ENCODE measurements at regions not wholly inside any gene's neighbourhood (a gene's known extent, or its start where the extent isn't known, plus 50 kb on each side); places are given as distances from the start of the nearest gene placed in this dataset.
"Not testable (repeated sequence)": the region's sequence is repeated elsewhere in the genome, so short reads cannot be mapped to it uniquely, and the experiment has no call there.

DNA sequence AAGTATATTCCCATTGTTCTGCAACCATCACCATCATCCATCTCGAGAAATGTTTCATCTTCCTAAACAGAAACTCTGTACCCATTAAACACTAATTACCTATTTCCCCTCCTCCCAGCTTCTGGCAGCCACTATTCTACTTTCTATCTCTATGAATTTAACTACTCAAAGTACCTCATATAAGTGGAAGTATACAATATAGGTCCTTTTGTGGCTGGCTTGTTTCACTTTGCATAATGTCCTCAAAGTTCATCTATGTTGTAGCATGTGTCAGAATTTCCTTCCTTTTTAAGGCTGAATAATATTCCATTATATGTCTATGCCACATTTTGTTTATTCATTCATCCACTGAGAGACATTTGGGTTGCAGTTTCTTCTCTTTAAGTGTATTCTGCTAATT, 159.4 kb downstream of the KCNRG start:
- no peak for DNase-seq (ENCODE audit: low spot score)
- in situ Hi-C loops (cut with HindIII; ENCODE audit: low sequenced_read_pairs): no loop called here

DNA sequence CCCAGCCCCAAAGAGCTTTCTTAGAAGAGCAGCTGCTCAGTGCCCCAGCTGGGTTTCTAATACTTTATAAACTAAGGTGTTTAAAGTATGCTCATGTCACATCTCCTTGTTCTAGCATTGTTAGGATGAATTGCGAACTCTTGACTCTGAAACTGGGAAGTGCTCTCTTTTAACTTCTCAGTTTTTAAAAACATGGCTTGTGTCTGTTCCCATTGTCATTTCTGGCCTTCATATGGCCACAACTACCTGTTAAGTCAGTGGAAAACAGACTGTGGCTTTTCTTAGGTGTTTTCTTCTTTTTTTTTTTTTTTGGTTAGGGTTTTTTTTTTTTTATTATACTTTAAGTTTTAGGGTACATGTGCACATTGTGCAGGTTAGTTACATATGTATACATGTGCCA, 164.7 kb downstream of the KCNRG start:
- in situ Hi-C loops (cut with HindIII; ENCODE audit: low sequenced_read_pairs): no loop called here
- no peak for DNase-seq (ENCODE audit: low spot score)

DNA sequence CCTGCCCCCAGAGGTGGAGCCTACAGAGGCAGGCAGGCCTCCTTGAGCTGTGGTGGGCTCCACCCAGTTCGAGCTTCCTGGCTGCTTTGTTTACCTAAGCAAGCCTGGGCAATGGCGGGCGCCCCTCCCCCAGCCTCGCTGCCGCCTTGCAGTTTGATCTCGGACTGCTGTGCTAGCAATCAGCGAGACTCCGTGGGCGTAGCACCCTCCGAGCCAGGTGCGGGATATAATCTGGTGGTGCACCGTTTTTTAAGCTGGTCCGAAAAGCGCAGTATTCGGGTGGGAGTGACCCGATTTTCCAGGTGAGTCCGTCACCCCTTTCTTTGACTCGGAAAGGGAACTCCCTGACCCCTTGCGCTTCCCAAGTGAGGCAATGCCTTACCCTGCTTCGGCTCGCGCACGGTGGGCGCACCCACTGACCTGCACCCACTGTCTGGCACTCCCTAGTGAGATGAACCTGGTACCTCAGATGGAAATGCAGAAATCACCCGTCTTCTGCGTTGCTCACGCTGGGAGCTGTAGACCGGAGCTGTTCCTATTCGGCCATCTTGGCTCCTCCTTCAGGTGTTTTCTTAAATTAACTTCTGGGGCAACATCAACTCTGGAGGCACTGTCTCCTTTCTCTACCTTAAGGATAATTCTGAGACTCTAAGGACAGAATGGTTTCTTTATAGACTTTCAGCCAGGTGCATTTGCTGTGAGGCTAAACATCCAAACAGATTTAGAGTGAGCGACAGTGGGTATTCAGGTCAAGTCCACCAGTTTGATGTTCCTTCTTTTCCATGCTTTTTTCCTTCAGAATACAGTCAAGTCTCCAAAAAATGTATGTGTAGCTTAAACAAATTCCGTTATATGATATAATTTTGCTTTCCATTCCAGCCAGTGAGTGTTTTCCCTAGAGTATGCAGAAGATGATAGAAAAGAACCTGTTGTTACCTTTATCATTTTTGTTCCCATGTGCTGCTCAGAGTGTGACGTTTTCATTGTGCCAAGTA, 170.8 kb downstream of the KCNRG start:
- DNase-seq (ENCODE audit: low spot score); in situ Hi-C loops (cut with HindIII; ENCODE audit: low sequenced_read_pairs): not testable (repeated sequence)

DNA sequence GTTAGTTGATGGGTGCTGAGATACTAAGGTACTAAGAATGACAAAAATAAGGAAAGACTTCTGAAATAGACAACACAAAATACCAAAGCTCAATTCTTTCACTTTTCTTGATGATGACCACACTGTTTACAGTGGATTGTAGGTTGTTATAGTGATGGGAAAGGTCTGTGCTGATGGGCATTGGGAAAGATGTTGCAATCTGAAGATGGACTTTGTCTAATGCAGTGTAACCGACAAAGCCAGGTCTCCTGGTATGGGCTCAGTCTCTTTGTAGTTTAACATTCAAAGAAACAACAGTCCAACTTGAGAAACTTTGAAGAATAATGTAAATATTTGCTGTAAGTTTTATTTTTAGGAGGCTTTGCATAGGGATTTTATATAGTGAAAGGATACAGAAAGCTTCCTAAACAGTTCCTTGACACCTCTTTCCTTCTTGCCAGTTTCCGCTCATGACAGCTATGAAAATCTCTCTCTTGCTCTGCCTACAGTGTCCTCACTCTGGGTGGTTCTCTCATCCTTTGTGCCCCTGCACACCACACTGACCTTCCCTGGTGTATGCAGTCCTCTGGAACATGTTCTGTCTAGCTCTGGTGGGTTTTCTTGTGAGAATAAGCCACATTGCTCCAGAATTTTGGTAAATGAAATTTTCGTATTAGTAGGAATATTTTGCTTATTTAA, 172.2 kb downstream of the KCNRG start:
- no peak for DNase-seq (ENCODE audit: low spot score)
- in situ Hi-C loops (cut with HindIII; ENCODE audit: low sequenced_read_pairs): no loop called here

DNA sequence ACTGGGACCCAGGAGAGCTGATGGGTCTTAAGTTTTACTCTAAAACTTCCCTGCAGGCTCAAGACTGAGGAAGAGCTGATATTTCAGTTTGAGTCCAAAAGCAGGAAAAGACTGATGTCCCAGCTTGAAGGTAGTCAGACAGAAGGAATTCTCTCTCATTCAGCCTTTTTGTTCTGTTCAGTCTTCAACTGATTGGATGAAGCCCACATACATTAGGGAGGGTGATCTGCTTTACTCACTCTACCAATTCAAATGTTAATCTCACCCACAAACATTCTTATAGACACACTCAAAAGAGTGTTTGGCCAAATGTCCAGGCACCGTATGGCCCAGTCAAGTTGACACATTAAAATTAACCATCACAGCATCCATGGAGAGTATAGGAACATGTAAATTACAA, 173.5 kb downstream of the KCNRG start:
- in situ Hi-C loops (cut with HindIII; ENCODE audit: low sequenced_read_pairs): no loop called here
- DNase-seq (ENCODE audit: low spot score): no peak

DNA sequence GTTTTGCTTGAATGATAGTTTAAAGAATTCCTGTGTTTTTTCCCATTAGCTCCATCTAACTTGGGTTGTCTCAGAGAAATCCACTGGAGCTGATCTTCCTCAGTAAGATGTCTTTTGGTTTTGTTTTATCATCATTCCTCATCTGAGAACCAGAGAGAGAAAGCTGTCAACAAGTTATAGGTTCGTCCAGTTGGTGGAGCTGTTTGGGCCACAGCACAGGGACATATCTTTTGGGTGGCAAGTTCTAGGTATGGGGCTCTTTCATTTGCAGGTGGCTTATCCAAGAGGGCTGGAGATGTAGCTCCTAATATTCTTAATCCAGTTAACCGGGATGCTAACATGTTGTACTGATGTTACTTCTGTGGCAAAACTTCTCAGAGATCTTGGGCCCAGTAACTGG, 174.2 kb downstream of the KCNRG start:
- DNase-seq (ENCODE audit: low spot score): no peak
- in situ Hi-C loops (cut with HindIII; ENCODE audit: low sequenced_read_pairs): no loop called here

DNA sequence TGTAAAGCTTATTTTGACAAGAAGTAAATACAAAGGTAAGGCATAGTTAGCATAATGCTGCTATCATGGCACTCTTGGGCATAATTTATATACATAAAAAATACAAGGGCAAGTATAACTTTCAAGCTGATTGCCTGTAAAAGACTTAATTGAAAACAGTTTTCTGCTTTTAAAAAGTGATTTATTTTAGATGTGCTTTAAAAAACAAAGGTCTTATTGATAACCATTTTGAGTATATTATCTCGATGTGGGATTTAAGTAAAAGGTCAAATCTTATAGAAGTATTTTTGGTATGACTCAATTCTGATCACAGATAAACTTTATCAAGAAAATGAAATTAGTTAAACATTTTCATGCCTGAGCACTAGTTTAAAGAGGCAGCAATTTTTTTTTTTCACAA, 175.8 kb downstream of the KCNRG start:
- in situ Hi-C loops (cut with HindIII; ENCODE audit: low sequenced_read_pairs): no loop called here
- DNase-seq (ENCODE audit: low spot score): no peak

DNA sequence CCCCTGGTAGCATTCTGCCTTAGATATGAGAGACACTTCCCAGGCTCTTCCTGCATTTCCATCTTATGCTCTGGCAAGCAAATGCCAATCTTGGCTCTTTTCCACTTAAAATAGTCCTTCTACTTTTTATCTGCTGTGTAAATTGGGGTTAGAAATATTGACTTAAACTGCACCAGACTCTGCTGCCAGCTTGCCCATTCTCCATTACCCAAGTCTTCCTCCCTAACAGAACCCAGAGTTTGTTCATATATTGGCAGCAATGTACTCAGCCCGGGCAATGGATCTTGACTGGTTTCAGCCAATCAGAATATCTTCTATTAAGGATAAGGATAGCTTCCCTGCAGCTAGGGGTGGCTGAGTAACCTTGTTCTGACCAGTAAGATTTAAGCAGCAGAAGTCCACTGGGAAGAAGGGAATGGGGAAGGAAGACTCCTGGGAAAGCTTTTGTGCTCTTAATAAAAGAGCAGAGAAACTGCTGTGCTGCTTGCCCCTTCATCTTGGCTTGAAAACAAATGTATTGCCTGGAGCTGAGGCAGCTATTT, 177.1 kb downstream of the KCNRG start:
- no peak for DNase-seq (ENCODE audit: low spot score)
- in situ Hi-C loops (cut with HindIII; ENCODE audit: low sequenced_read_pairs): no loop called here

DNA sequence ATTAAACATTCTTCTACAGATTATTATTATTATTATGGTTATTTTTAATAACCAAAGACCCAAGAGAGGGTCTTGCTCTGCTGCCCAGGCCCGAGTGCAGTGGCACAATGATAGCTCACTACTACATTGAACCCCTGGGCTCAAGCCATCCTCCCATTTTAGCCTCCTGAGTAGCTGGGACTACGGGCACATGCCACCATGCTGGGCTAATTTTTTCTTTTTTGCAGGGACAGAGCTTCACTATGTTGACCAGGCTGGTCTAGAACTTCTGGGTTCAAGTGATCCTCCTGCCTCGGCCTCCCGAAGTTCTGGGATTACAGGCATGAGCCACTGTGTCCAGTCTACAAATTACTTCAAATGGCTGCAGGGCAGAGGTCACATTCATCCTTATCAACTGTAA, 179.8 kb downstream of the KCNRG start:
- DNase-seq (ENCODE audit: low spot score): no peak
- in situ Hi-C loops (cut with HindIII; ENCODE audit: low sequenced_read_pairs): no loop called here

DNA sequence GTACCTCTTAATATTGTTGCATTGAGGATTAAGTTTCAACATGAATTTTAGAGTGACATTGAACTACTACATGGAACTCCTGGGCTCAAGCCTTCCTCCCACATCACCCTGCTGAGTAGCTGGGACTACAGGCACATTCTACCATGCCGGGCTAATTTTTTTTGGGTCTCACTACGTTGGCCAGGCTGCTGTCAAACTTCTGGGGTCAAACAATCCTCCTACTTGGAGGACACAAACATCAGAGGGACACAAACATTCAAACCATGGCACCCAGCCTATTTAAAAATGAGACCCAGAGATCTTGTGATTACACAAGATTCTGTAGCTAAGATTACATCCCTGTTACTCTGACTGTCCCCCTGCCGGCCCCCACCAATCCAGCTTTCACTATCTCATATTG, 180.9 kb downstream of the KCNRG start:
- DNase-seq (ENCODE audit: low spot score): no peak
- in situ Hi-C loops (cut with HindIII; ENCODE audit: low sequenced_read_pairs): no loop called here

DNA sequence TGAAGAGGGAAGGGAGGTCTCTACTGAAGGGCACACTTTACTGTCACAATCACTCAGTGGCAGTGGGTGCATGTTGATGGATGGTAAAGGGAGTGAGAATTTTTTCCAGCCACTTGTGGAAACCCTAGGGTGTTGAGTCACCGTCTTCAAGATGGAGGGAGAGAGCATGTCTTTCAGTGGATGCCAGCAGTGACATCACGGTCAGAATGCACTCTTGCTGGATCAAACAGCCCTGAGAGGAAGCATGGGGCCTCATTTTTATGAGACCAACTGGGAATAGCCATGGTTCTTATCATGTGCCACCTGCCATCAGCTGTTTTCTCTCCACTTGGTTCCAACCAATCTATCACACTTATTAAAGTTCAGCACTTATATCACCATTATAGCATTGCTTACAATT, 182.5 kb downstream of the KCNRG start:
- in situ Hi-C loops (cut with HindIII; ENCODE audit: low sequenced_read_pairs): no loop called here
- DNase-seq (ENCODE audit: low spot score): no peak

DNA sequence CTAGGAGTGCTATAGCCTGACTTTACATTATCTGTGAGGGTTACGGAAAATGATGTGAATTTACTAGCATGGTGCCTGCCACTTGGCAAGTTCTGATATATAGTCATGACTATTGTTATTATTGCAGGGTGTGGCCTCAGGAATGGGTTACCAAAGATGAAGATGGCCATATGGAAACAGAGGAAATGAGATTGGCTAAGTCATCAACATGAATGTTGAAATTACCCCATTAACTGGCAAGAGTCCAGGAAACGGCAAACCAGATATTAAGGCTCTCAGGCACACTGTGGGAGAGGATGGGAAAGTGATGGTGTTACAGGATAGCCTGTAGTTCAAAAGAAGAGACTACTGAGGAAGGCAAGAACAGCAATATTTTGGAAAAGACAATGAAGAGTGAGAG, 183.3 kb downstream of the KCNRG start:
- in situ Hi-C loops (cut with HindIII; ENCODE audit: low sequenced_read_pairs): no loop called here
- no peak for DNase-seq (ENCODE audit: low spot score)

DNA sequence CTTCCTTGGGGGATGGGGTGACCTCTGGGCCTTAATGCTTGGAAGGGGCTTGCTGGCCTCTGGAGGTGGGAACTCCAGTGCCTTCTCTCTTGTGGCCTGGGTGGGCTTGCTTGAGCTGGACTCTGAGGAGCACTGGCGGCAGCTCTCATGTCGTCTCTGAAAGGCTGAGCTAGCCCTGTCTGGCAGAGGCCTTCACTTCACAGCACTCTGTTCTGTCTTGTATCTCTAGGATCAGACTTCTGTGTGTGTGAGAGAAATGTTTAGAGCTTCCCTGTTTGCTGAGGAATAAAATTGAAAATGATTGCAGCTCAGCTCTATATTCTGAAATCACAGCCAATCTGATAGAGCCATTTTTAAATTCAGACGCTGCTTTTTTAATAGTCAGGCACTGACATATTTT, 185.3 kb downstream of the KCNRG start:
- in situ Hi-C loops (cut with HindIII; ENCODE audit: low sequenced_read_pairs): no loop called here
- DNase-seq (ENCODE audit: low spot score): no peak

DNA sequence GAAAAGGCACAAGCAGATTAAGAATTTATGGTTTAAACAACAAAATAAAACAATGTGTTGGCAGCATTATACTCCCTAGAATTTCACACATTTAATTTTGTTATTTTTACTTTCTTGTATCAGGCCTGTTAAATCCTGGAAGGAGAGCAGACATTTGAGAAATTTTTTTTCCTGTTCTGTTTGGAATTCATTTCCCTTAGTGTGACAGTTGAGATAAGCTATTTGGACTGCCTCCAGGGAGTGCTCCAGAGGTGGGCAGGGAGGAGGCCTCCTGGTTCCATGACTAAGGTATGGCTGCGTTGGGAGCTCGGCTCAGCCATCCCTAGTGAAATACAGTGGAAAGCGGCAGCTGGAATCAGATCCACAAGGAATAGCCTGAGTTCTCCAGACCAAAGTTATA, 185.7 kb downstream of the KCNRG start:
- in situ Hi-C loops (cut with HindIII; ENCODE audit: low sequenced_read_pairs): no loop called here
- DNase-seq (ENCODE audit: low spot score): no peak

DNA sequence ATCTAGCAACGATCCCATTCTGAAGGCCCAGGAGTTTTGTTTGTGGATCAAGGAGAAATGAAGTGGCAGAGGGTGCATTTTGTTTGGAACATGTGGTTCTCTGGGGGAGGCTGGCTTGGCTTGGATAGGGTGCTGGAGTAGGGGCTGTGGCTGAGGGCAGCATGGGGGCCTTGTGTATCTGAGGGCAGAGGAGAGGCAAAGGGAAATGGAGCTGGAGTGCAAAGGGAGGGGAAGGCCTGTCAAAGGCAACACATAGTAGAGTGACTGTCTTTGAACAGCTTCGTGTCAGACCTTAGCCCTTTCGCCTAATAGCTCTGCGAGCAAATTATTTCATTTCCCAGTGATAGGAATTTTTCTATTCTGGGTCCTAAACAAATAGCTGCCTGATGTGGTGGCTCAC, 187.2 kb downstream of the KCNRG start:
- DNase-seq (ENCODE audit: low spot score): no peak
- in situ Hi-C loops (cut with HindIII; ENCODE audit: low sequenced_read_pairs): no loop called here

DNA sequence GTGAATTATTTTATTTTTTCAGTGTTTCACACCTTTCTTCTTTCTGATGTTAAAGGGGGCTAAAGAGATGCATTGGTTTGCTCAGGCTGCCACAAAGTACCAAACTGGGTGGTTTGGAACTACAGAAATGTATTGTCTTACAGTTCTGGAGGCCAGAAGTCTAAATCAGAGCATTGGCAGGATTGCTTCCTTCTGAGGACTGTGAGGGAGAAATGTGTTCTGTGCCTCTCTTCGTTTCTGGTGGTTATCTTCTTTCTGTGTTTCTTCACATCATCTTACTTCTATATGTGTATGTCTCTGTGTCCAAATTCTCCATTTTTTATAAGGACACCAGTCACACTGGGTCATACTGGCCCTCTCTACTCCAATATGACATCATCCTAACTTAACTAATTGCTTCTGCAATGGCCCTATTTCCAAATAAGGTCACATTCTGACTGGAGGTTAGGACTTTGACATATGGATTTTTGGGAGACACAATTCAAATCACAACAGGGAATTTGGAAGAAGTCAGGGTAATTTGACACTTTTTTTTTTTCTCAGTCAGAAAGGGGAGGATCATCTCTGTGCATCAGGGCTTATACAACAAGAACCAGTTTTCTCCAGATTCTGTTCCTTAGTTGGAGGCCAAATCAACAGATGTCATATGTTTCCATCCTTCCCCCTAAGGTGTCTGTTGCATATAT, 188.2 kb downstream of the KCNRG start:
- in situ Hi-C loops (cut with HindIII; ENCODE audit: low sequenced_read_pairs): no loop called here
- peak; percentile 12 for DNase-seq (ENCODE audit: low spot score)

DNA sequence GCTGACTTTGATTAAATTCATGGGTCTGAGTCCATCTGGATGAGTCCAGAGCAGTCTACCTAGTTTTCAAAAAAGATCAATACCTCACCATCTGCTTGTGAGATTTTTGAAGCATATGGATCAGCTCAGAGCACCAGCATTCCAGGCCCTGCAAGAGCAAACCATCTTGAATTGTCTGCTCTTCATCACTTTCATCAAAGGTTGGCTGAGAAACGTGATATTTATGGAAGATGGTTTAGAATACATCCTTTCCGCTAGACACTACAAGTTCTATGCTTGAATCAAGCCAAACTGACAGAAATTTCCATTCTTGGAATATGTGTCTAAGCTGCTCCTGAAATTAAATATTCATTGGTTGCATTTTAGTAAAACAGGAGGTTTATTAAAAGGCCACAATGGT, 190.3 kb downstream of the KCNRG start:
- DNase-seq (ENCODE audit: low spot score): no peak
- in situ Hi-C loops (cut with HindIII; ENCODE audit: low sequenced_read_pairs): no loop called here

DNA sequence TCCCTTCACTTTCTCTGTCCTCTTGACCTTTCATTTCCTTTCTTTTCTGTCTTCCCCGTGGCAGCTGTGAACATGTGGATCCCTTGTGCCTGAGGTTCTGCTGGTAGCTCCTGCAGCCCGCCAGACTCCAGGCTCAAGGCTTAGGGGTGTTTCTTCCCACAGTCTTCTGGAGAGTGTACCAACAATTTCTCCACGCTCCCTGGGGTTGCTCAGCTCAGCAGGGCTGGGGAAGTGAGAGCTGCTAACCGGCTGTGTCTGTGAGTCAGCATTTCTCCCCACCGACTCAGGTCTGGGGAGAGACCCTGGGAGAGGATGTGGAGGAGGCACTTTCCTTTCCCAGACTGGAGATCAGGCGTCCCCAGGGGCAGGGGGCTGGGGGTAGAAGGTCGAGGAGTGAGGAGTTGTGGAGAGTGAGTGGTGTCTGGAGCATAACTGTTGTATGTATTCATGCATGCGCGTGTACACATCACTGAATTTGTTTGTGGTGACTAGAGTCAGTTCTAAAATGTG, 193.6 kb downstream of the KCNRG start:
- in situ Hi-C loops (cut with HindIII; ENCODE audit: low sequenced_read_pairs): no loop called here
- peak; percentile 16 for DNase-seq (ENCODE audit: low spot score)

DNA sequence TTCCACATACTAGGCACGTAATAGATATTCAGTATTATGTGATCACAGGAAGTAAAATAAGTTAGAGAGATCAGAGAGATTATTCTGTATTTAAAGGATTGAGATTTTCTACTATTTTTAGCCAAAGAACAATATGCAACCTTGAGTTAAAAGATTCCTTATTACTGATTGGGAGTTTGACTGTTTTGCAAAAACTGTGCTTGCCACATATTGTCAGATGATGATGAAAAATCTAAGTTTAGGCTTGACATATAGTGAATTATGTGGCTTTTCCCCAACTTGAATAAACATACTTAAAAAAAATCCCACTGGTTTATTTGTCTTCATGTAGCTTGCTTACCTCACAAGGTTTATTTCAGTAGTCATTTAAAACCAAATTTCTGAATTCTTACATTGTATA, 194.4 kb downstream of the KCNRG start:
- no peak for DNase-seq (ENCODE audit: low spot score)
- in situ Hi-C loops (cut with HindIII; ENCODE audit: low sequenced_read_pairs): no loop called here

DNA sequence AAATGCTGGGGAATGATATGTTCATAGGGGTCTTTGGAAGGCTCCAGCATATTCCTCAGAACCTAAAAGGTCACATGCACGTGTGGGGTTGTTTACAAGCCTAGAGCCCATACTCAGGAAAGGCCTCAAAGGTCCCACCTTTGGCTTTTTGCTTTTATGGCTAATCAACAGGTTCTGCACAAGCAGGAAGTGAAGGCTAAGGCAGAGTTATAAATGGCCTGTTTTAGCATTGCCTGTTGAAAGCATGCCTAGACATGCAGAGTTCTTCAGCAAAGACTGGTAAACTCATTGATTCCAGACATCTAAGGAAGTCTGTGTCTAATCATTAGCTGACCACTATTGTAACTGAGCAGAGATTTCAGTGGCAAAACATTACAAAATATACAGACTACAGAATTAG, 198.3 kb downstream of the KCNRG start:
- no peak for DNase-seq (ENCODE audit: low spot score)
- in situ Hi-C loops (cut with HindIII; ENCODE audit: low sequenced_read_pairs): no loop called here
